ENCODE measurements at regions not wholly inside any gene's neighbourhood (a gene's known extent, or its start where the extent isn't known, plus 50 kb on each side); places are given as distances from the start of the nearest gene placed in this dataset.

DNA sequence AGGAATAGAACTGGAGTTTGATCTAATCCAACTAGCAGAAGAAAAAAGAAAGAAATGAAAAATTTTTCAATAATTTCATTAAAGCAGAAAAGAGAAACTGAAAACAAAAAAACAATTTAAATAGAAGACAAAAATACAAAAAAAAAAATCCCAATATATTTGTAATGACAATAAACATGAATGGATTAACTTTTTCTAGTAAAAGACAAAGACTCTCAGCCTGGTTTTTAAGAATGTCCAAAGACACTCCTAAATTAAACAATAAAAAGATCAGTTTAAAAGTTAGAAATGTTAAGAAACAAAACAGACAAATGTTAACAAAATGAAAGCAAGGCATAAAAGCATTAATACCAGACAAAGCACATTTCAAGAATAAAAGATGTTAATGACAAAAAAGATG, 50.3 kb upstream of the ME3 start:
- DNase-seq, result no peak
- Histone ChIP-seq H3K27me3 (no peaks in the 10 kb centered on the region), H3K27ac (no peak overlapping the region), H3K4me1 (no peaks in the 10 kb centered on the region), H3K9me3 (no peaks in the 10 kb centered on the region), H3K36me3 (no peaks in the 10 kb centered on the region), H3K4me3 (replicated peaks in 1 of 3) (no peak overlapping the region)
- intact Hi-C loops (cut with DNase I), result no loop called here
- TF ChIP-seq POLR2A (IDR thresholded peaks at IDR 0.05), result no peak
- TF ChIP-seq, protein P1, sequence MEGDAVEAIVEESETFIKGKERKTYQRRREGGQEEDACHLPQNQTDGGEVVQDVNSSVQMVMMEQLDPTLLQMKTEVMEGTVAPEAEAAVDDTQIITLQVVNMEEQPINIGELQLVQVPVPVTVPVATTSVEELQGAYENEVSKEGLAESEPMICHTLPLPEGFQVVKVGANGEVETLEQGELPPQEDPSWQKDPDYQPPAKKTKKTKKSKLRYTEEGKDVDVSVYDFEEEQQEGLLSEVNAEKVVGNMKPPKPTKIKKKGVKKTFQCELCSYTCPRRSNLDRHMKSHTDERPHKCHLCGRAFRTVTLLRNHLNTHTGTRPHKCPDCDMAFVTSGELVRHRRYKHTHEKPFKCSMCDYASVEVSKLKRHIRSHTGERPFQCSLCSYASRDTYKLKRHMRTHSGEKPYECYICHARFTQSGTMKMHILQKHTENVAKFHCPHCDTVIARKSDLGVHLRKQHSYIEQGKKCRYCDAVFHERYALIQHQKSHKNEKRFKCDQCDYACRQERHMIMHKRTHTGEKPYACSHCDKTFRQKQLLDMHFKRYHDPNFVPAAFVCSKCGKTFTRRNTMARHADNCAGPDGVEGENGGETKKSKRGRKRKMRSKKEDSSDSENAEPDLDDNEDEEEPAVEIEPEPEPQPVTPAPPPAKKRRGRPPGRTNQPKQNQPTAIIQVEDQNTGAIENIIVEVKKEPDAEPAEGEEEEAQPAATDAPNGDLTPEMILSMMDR (IDR thresholded peaks at IDR 0.05), result no peak
